Astrocyte (in vitro differentiated cells and primary cell): ENCODE measurements at regions not wholly inside any gene's neighbourhood (a gene's known extent, or its start where the extent isn't known, plus 50 kb on each side); places are given as distances from the start of the nearest gene placed in this dataset.

Source experiments
- DNase-seq: peaks from one replicate; pipeline ENCODE4 v3.0.0-alpha.2; 2010; ENCODE audit warnings: low read depth
- FAIRE-seq: peaks from 2 replicates; lab custom pipeline; 2011; peaks lifted over from hg19 to GRCh38; lab: Jason Lieb, UNC
- H2AFZ ChIP-seq: 2 replicates; pipeline ENCODE4 v1.6.0; 2012; ENCODE audit warnings: low read depth, low read length, inconsistent platforms
- H3K27ac ChIP-seq: 2 replicates; pipeline ENCODE4 v1.5.1; 2011; ENCODE audit warnings: low read depth, low read length, inconsistent platforms
- H3K27me3 ChIP-seq: 2 replicates; pipeline ENCODE4 v1.6.0; 2011; ENCODE audit warnings: low read length, inconsistent platforms; ENCODE audit not compliant: insufficient read depth
- H3K36me3 ChIP-seq: 2 replicates; pipeline ENCODE4 v1.5.1; 2011; ENCODE audit warnings: low read length, inconsistent platforms; ENCODE audit not compliant: insufficient read depth
- H3K4me1 ChIP-seq: 2 replicates; pipeline ENCODE4 v1.5.1; 2011; ENCODE audit warnings: low read length, inconsistent platforms; ENCODE audit not compliant: insufficient read depth
- H3K4me2 ChIP-seq: 2 replicates; pipeline ENCODE4 v1.6.0; 2012; ENCODE audit warnings: low read length, inconsistent platforms
- H3K4me3 ChIP-seq: 2 replicates; pipeline ENCODE4 v1.5.1; 2011; ENCODE audit warnings: low read depth, mild to moderate bottlenecking, low read length, inconsistent platforms; ENCODE audit not compliant: insufficient read depth
- H3K79me2 ChIP-seq: 2 replicates; pipeline ENCODE4 v1.6.0; 2012; ENCODE audit warnings: mild to moderate bottlenecking, low read length, inconsistent platforms; ENCODE audit not compliant: insufficient read depth
- H3K9ac ChIP-seq: 2 replicates; pipeline ENCODE4 v1.6.0; 2012; ENCODE audit warnings: mild to moderate bottlenecking, low read length, inconsistent platforms
- H3K9me3 ChIP-seq: 2 replicates; pipeline ENCODE4 v1.5.1; 2012; ENCODE audit warnings: low read depth, mild to moderate bottlenecking, low read length, inconsistent platforms; ENCODE audit not compliant: insufficient read depth
- H4K20me1 ChIP-seq: 2 replicates; pipeline ENCODE4 v1.6.0; 2012; ENCODE audit warnings: low read length, inconsistent platforms; ENCODE audit not compliant: insufficient read depth
- H3K27ac Mint-ChIP-seq: one replicate; pipeline ENCODE4 v1.8.0; 2021; ENCODE audit warnings: mild to moderate bottlenecking, mixed read lengths; ENCODE audit not compliant: unreplicated experiment
- H3K27me3 Mint-ChIP-seq: one replicate; pipeline ENCODE4 v1.8.0; 2021; ENCODE audit warnings: low read depth, mixed read lengths; ENCODE audit not compliant: unreplicated experiment
- H3K36me3 Mint-ChIP-seq: one replicate; pipeline ENCODE4 v1.8.0; 2021; ENCODE audit warnings: low read depth, mixed read lengths; ENCODE audit not compliant: unreplicated experiment
- H3K4me1 Mint-ChIP-seq: one replicate; pipeline ENCODE4 v1.8.0; 2021; ENCODE audit warnings: low read depth, mixed read lengths; ENCODE audit not compliant: unreplicated experiment
- H3K4me3 Mint-ChIP-seq: one replicate; pipeline ENCODE4 v1.8.0; 2021; ENCODE audit warnings: mild to moderate bottlenecking, moderate library complexity, mixed read lengths; ENCODE audit not compliant: unreplicated experiment
- H3K9me3 Mint-ChIP-seq: one replicate; pipeline ENCODE4 v1.8.0; 2021; ENCODE audit warnings: mild to moderate bottlenecking, mixed read lengths; ENCODE audit not compliant: unreplicated experiment
- EZH2 ChIP-seq: IDR thresholded peaks from 2 replicates; pipeline ENCODE4 v1.6.1; 2012; ENCODE audit warnings: mild to moderate bottlenecking, low read length, inconsistent platforms; ENCODE audit not compliant: insufficient read depth
- TF ChIP-seq, protein P1 (sequence below): IDR thresholded peaks from 2 replicates; pipeline ENCODE4 v1.5.1; 2011; ENCODE audit warnings: low read depth, mild to moderate bottlenecking, inconsistent platforms, low read length, moderate library complexity; ENCODE audit not compliant: insufficient read depth

DNA sequence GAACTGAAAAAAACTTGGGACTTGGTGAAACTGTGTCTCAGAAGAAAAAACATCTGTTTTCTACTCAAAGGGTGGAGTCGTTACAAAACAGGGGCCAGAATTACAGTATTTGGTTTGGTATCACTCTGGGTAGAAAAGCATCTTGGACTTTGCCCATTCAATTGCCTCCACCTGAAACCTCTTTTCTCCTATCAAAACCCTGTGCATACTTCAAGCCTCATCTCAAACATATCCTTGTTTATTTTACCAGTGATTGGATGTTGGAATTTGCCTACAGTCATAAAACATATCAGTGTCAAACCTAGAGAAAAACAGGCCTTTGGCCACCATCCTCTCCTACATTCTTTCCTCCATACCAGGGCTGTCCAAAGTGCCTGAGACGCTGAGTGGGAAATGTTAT, 281.5 kb downstream of the PLPP3 start:
- no peak overlapping the region for H3K9ac ChIP-seq
- no peaks in the 10 kb centered on the region for H3K36me3 ChIP-seq
- no peak for FAIRE-seq

DNA sequence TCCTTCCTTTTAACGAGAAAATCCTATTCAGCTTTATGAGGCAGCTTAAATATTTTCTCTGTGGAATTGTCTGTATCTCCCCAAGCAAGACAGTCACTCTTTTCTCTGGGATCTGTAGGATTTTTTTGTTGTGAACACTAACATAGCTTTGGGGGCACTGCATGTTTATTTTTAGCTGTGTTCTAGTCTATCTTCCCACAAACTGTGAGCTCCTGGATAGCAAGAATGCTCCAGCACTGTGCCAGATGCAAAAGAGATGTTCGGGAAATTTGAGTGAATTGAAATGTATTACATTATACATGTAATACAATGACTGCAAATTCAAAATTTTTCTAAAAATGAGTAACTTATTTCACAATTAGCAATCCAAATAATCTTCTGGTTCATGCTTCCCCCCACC, 282.2 kb downstream of the PLPP3 start:
- no peaks in the 10 kb centered on the region for H3K36me3 ChIP-seq
- no peak overlapping the region for H3K27ac Mint-ChIP-seq
- FAIRE-seq (no peak), DNase-seq (no peak)
- H3K4me1 ChIP-seq, result peaks cover 5% of the 10 kb centered on the region
- no peak overlapping the region for H3K4me3 ChIP-seq
- peaks cover 5% of the 10 kb centered on the region for H3K4me1 Mint-ChIP-seq
- no peaks in the 10 kb centered on the region for H3K79me2 ChIP-seq
- H3K4me2 ChIP-seq, result no peak overlapping the region
- peaks cover 22% of the 10 kb centered on the region for H3K27me3 Mint-ChIP-seq
- no peak overlapping the region for H3K27ac ChIP-seq
- no peaks in the 10 kb centered on the region for H3K27me3 ChIP-seq
- no peaks in the 10 kb centered on the region for H3K9me3 Mint-ChIP-seq
- H3K4me3 Mint-ChIP-seq, result no peak overlapping the region
- TF ChIP-seq, protein P1, sequence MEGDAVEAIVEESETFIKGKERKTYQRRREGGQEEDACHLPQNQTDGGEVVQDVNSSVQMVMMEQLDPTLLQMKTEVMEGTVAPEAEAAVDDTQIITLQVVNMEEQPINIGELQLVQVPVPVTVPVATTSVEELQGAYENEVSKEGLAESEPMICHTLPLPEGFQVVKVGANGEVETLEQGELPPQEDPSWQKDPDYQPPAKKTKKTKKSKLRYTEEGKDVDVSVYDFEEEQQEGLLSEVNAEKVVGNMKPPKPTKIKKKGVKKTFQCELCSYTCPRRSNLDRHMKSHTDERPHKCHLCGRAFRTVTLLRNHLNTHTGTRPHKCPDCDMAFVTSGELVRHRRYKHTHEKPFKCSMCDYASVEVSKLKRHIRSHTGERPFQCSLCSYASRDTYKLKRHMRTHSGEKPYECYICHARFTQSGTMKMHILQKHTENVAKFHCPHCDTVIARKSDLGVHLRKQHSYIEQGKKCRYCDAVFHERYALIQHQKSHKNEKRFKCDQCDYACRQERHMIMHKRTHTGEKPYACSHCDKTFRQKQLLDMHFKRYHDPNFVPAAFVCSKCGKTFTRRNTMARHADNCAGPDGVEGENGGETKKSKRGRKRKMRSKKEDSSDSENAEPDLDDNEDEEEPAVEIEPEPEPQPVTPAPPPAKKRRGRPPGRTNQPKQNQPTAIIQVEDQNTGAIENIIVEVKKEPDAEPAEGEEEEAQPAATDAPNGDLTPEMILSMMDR, result no peak
- no peak for TF ChIP-seq EZH2
- no peaks in the 10 kb centered on the region for H3K36me3 Mint-ChIP-seq
- no peak overlapping the region for H2AFZ ChIP-seq
- no peaks in the 10 kb centered on the region for H3K9me3 ChIP-seq
- no peak overlapping the region for H3K9ac ChIP-seq
- no peaks in the 10 kb centered on the region for H4K20me1 ChIP-seq

More for the DNA sequence above, 281.5 kb downstream of the PLPP3 start:
- no peaks in the 10 kb centered on the region for H3K9me3 Mint-ChIP-seq
- no peak overlapping the region for H3K4me3 Mint-ChIP-seq
- Histone ChIP-seq H3K27ac (no peak overlapping the region), H4K20me1 (no peaks in the 10 kb centered on the region), H3K4me1 (peaks cover 11% of the 10 kb centered on the region), H3K79me2 (no peaks in the 10 kb centered on the region), H3K27me3 (no peaks in the 10 kb centered on the region), H3K4me2 (no peak overlapping the region), H3K9me3 (no peaks in the 10 kb centered on the region), H2AFZ (no peak overlapping the region), H3K4me3 (no peak overlapping the region)
- peaks cover 5% of the 10 kb centered on the region for H3K4me1 Mint-ChIP-seq
- no peak for DNase-seq
- H3K27ac Mint-ChIP-seq, result no peak overlapping the region
- peaks cover 18% of the 10 kb centered on the region for H3K27me3 Mint-ChIP-seq
- no peak for TF ChIP-seq EZH2
- TF ChIP-seq, protein P1, result no peak
- no peaks in the 10 kb centered on the region for H3K36me3 Mint-ChIP-seq

- FAIRE-seq (no peak), DNase-seq (no peak)
- TF ChIP-seq, protein P1, result no peak
- TF ChIP-seq EZH2, result no peak
- Mint-ChIP-seq H3K27ac (no peak overlapping the region), H3K4me1 (peaks cover 5% of the 10 kb centered on the region), H3K27me3 (peaks cover 27% of the 10 kb centered on the region), H3K9me3 (no peaks in the 10 kb centered on the region), H3K4me3 (no peak overlapping the region), H3K36me3 (no peaks in the 10 kb centered on the region)
- Histone ChIP-seq H3K4me2 (no peak overlapping the region), H3K4me1 (no peaks in the 10 kb centered on the region), H3K9me3 (no peaks in the 10 kb centered on the region), H3K27ac (no peak overlapping the region), H3K27me3 (no peaks in the 10 kb centered on the region), H3K36me3 (no peaks in the 10 kb centered on the region), H2AFZ (no peak overlapping the region), H3K79me2 (no peaks in the 10 kb centered on the region), H4K20me1 (no peaks in the 10 kb centered on the region), H3K9ac (no peak overlapping the region), H3K4me3 (no peak overlapping the region)
Observed at GRCh38 chr1:56295949-56296929, 283.1 kb downstream of the PLPP3 start.
